A549 (cell line): ENCODE measurements at regions not wholly inside any gene's neighbourhood (a gene's known extent, or its start where the extent isn't known, plus 50 kb on each side); places are given as distances from the start of the nearest gene placed in this dataset.

Experiments used
- ATAC-seq, 2 experiments: fragments of 200-7000 bp in 1 of 2; fragments of >200 bp in 1 of 2; cut with Nextera tagmentation in 1 of 2; cut with Tn5 transposase in 1 of 2; 3 replicates each; pipeline versions ENCODE4 v1.8.0 to v1.9.1; 2018 to 2020; ENCODE audit warnings: mild to moderate bottlenecking in 1 of 2, moderate library complexity in 1 of 2
- CTCF ChIA-PET: fragments of 300-600 bp; sonication (Branson Sonifier 250); formaldehyde crosslinking; extraction: SDS; loops from one replicate; lab custom pipeline; 2021; ENCODE audit warnings: antibody characterized with exemption, inconsistent platforms; lab: Yijun Ruan, JAX
- POLR2A ChIA-PET: fragments of 350-600 bp; formaldehyde crosslinking; extraction: SDS; loops from one replicate; lab custom pipeline; 2021; ENCODE audit warnings: antibody characterized with exemption, inconsistent platforms; lab: Yijun Ruan, JAX
- DNase-seq, 2 experiments: peaks; one replicate each; pipeline versions ENCODE4 v3.0.0 to v3.0.0-alpha.2; 2011 to 2016; ENCODE audit warnings: low read depth in 1 of 2, low spot score in 1 of 2
- FAIRE-seq: peaks from 2 replicates; lab custom pipeline; 2011; peaks lifted over from hg19 to GRCh38; lab: Jason Lieb, UNC
- H3K27ac ChIP-seq, 2 experiments: fragments of >200 bp; sonication (Bioruptor Twin); formaldehyde crosslinking; 3 replicates each; pipeline ENCODE4 v1.5.1; 2016 to 2017
- H3K4me1 ChIP-seq: fragments of >200 bp; sonication (Bioruptor Twin); formaldehyde crosslinking; 3 replicates; pipeline ENCODE4 v1.6.1; 2016
- H3K4me2 ChIP-seq: fragments of >200 bp; sonication (Bioruptor Twin); formaldehyde crosslinking; 3 replicates; pipeline ENCODE4 v1.6.1; 2016
- H3K4me3 ChIP-seq: fragments of >200 bp; sonication (Bioruptor Twin); formaldehyde crosslinking; 3 replicates; pipeline ENCODE4 v1.5.1; 2016
- H3K9me3 ChIP-seq: fragments of >200 bp; sonication (Bioruptor Twin); formaldehyde crosslinking; 3 replicates; pipeline ENCODE4 v1.6.1; 2016
- BCL3 ChIP-seq: fragments of >200 bp; sonication (Bioruptor Twin); formaldehyde crosslinking; IDR thresholded peaks from 3 replicates; pipeline ENCODE4 v1.6.1; 2016
- BHLHE40 ChIP-seq: IDR thresholded peaks from 2 replicates; pipeline ENCODE4 v1.6.1; 2012; ENCODE audit warnings: low read depth, low read length, inconsistent platforms
- CBX2 ChIP-seq: fragments of 200-600 bp; sonication (generic); IDR thresholded peaks from 2 replicates; pipeline ENCODE4 v1.6.1; 2016; ENCODE audit warnings: low read depth, mild to moderate bottlenecking, borderline replicate concordance
- CBX8 ChIP-seq: fragments of 200-600 bp; sonication (generic); IDR thresholded peaks from 2 replicates; pipeline ENCODE4 v1.6.1; 2016
- CEBPB ChIP-seq, 2 experiments: fragments of >200 bp in 1 of 2; sonication (Bioruptor Twin) in 1 of 2; formaldehyde crosslinking in 1 of 2; IDR thresholded peaks; 2 replicates each; pipeline ENCODE4 v1.6.1; 2012 to 2016
- CHD4 ChIP-seq: fragments of 200-600 bp; sonication (generic); IDR thresholded peaks from 2 replicates; pipeline ENCODE4 v1.6.1; 2016; ENCODE audit warnings: antibody characterized with exemption, mild to moderate bottlenecking, borderline replicate concordance
- FOSB ChIP-seq: fragments of 250-450 bp; sonication (Bioruptor Pico); IDR thresholded peaks from 2 replicates; pipeline ENCODE4 v1.5.0; 2020; ENCODE audit warnings: mild to moderate bottlenecking, moderate library complexity
- FOSL2 ChIP-seq, 2 experiments: fragments of 450-650 bp in 1 of 2; fragments of >200 bp in 1 of 2; sonication (Bioruptor Twin) in 1 of 2; formaldehyde crosslinking; IDR thresholded peaks; 2 replicates each; pipeline versions ENCODE4 v1.5.0 to v1.6.1; 2016 to 2020; ENCODE audit warnings: mild to moderate bottlenecking in 1 of 2, moderate library complexity in 1 of 2
- GATA3 ChIP-seq: IDR thresholded peaks from 2 replicates; pipeline ENCODE4 v1.6.1; 2012; ENCODE audit warnings: borderline replicate concordance
- HDAC2 ChIP-seq: fragments of 200-600 bp; sonication (generic); IDR thresholded peaks from 2 replicates; pipeline ENCODE4 v1.6.1; 2016
- HES2 ChIP-seq: fragments of >200 bp; sonication (Bioruptor Twin); formaldehyde crosslinking; IDR thresholded peaks from 2 replicates; pipeline ENCODE4 v1.6.1; 2016
- HOXB13 ChIP-seq: fragments of 250-450 bp; sonication (Bioruptor Pico); IDR thresholded peaks from 2 replicates; pipeline ENCODE4 v1.5.0; 2020; ENCODE audit warnings: low read depth, mild to moderate bottlenecking, moderate library complexity
- JUN ChIP-seq, 2 experiments: fragments of >200 bp; sonication (Bioruptor Twin); formaldehyde crosslinking; IDR thresholded peaks; 2 replicates in 1 of 2; 3 replicates in 1 of 2; pipeline ENCODE4 v1.6.1; 2016 to 2017
- JUNB ChIP-seq: fragments of >200 bp; sonication (Bioruptor Twin); formaldehyde crosslinking; IDR thresholded peaks from 2 replicates; pipeline ENCODE4 v1.6.1; 2016
- KDM1A ChIP-seq: fragments of 200-600 bp; sonication (generic); IDR thresholded peaks from 2 replicates; pipeline ENCODE4 v1.6.1; 2016; ENCODE audit warnings: low read depth, mild to moderate bottlenecking
- KDM5A ChIP-seq: fragments of 200-600 bp; sonication (generic); IDR thresholded peaks from 2 replicates; pipeline ENCODE4 v1.6.1; 2016; ENCODE audit warnings: antibody characterized with exemption, mild to moderate bottlenecking
- MAFK ChIP-seq: fragments of 450-650 bp; IDR thresholded peaks from 2 replicates; pipeline ENCODE4 v1.6.1; 2014; ENCODE audit not compliant: partially characterized antibody
- MYC ChIP-seq: IDR thresholded peaks from 2 replicates; pipeline ENCODE4 v1.6.1; 2012; ENCODE audit warnings: mild to moderate bottlenecking, inconsistent platforms, low read length, improper control_type of control experiment, borderline replicate concordance
- NFE2L2 ChIP-seq: fragments of 150-350 bp; conservative IDR thresholded peaks from 2 replicates; pipeline ENCODE4 v1.6.1; 2014; ENCODE audit warnings: low read length
- PBX3 ChIP-seq: IDR thresholded peaks from 2 replicates; pipeline ENCODE4 v1.6.1; 2012
- POLR2AphosphoS2 ChIP-seq: conservative IDR thresholded peaks from 2 replicates; pipeline ENCODE4 v1.6.1; 2012; ENCODE audit warnings: low read length, improper control_type of control experiment, inconsistent platforms
- RCOR1 ChIP-seq: fragments of 150-350 bp; IDR thresholded peaks from 2 replicates; pipeline ENCODE4 v1.6.1; 2014; ENCODE audit warnings: antibody characterized with exemption, low read length, low read depth
- SMC3 ChIP-seq: fragments of >200 bp; sonication (Bioruptor Twin); formaldehyde crosslinking; IDR thresholded peaks from 3 replicates; pipeline ENCODE4 v1.6.1; 2018; ENCODE audit warnings: inconsistent platforms
- TP53 ChIP-seq: fragments of 250-450 bp; sonication (Bioruptor Pico); IDR thresholded peaks from 2 replicates; pipeline ENCODE4 v1.5.0; 2021; ENCODE audit warnings: mild to moderate bottlenecking, moderate library complexity
- USF2 ChIP-seq: fragments of 450-650 bp; IDR thresholded peaks from 2 replicates; pipeline ENCODE4 v1.6.1; 2014; ENCODE audit warnings: antibody characterized with exemption
- ZNF302 ChIP-seq: fragments of 250-450 bp; sonication (Bioruptor Pico); IDR thresholded peaks from 2 replicates; pipeline ENCODE4 v1.9.0; 2021; ENCODE audit warnings: inconsistent platforms, mild to moderate bottlenecking, moderate library complexity
- WGBS: methylation state at CpG from one replicate; pipeline ENCODE4 v1.1.6; 2017; ENCODE audit errors: missing lambda C conversion rate; 5-methylcytosine and 5-hydroxymethylcytosine counted together

GRCh38 chr7:94813917-94814316 lies 93.5 kb upstream of the PPP1R9A start (continued):
- TF ChIP-seq USF2, result no peak
- no peak for TF ChIP-seq KDM5A
- TF ChIP-seq ZNF302, result no peak
- no peak for TF ChIP-seq FOSL2 (IDR thresholded peaks at IDR 0.05)
- no peak for TF ChIP-seq FOSL2 (CRISPR knock-in tag; IDR thresholded peaks at IDR 0.05)
- TF ChIP-seq TP53 (CRISPR knock-in tag), result no peak
- no peak for TF ChIP-seq HOXB13 (CRISPR knock-in tag)
- TF ChIP-seq BHLHE40, result no peak
- TF ChIP-seq GATA3, result no peak
- no peak for TF ChIP-seq FOSB (CRISPR knock-in tag)
- TF ChIP-seq CBX2, result no peak

- TF ChIP-seq JUNB (0 out of 2 replicates have a peak, but pooled peaks have one; percentile 34), CEBPB (IDR thresholded peaks at IDR 0.05) (peak in 1 of 2 experiments; percentile 21; a peak in 1 of 4 replicates), FOSL2 (IDR thresholded peaks at IDR 0.05) (peak; percentile 35; the same call in 1 of the 2 replicates), FOSL2 (CRISPR knock-in tag; IDR thresholded peaks at IDR 0.05) (peak; percentile 62), SMC3 (no peak)
- DNase-seq (peak; percentile 1 to 63), ATAC-seq (peak; percentile 26 to 81; a peak in 3 of 6 replicates), FAIRE-seq (no peak)
- no peak overlapping the region for H3K4me3 ChIP-seq
- CTCF ChIA-PET, result no interaction called here
- H3K4me2 ChIP-seq, result peak overlapping the region; percentile 8; the same call in 2 of the 3 replicates
- H3K9me3 ChIP-seq, result peaks cover 4% of the 10 kb centered on the region; the same call in 1 of the 3 replicates
- POLR2A ChIA-PET, result no interaction called here
- peak overlapping the region; percentile 39 to 53; a peak in 4 of 6 replicates for H3K27ac ChIP-seq
- H3K4me1 ChIP-seq, result peaks cover 11% of the 10 kb centered on the region; the same call in 2 of the 3 replicates
These were observed 83.4 kb upstream of the PPP1R9A start for GRCh38 chr7:94823947-94824346.

GRCh38 chr7:94829987-94830386 lies 77.4 kb upstream of the PPP1R9A start:
- H3K27ac ChIP-seq, result no peak overlapping the region
- H3K4me1 ChIP-seq, result no peaks in the 10 kb centered on the region
- ChIA-PET CTCF (no interaction called here), POLR2A (no interaction called here)
- WGBS, result 87% methylated on average over 4 of the region's 4 CpGs
- no peak overlapping the region for H3K4me3 ChIP-seq
- no peaks in the 10 kb centered on the region for H3K9me3 ChIP-seq
- TF ChIP-seq MAFK, result peak; percentile 97
- TF ChIP-seq JUN (IDR thresholded peaks at IDR 0.05), result no peak
- no peak for FAIRE-seq
- no peak for ATAC-seq
- no peak overlapping the region for H3K4me2 ChIP-seq
- DNase-seq, result no peak

- Histone ChIP-seq H3K4me3 (no peak overlapping the region), H3K27ac (no peak overlapping the region), H3K9me3 (no peaks in the 10 kb centered on the region), H3K4me1 (no peaks in the 10 kb centered on the region), H3K4me2 (no peak overlapping the region)
- DNase-seq (no peak), ATAC-seq (no peak), FAIRE-seq (no peak)
- 77% methylated on average over 4 of the region's 4 CpGs for WGBS
- CTCF ChIA-PET, result interaction anchor here (0.9 kb wide), 1 partner anchor 9 kb away, joined by 4 read pairs; no protein-coding TSS in a partner anchor
- no peak for TF ChIP-seq HDAC2
- TF ChIP-seq KDM1A, result no peak
- no peak for TF ChIP-seq HOXB13 (CRISPR knock-in tag)
- TF ChIP-seq HES2, result no peak
- TF ChIP-seq MYC, result no peak
- no peak for TF ChIP-seq PBX3
- TF ChIP-seq JUNB, result no peak
- TF ChIP-seq BCL3, result no peak
- no peak for TF ChIP-seq CBX8
- no peak for TF ChIP-seq POLR2AphosphoS2
- no peak for TF ChIP-seq RCOR1
- no peak for TF ChIP-seq MAFK
- TF ChIP-seq SMC3, result no peak
- TF ChIP-seq CHD4, result no peak
- TF ChIP-seq CEBPB (IDR thresholded peaks at IDR 0.05), result no peak
- TF ChIP-seq NFE2L2, result no peak
- POLR2A ChIA-PET, result no interaction called here
These were observed 75.3 kb upstream of the PPP1R9A start for GRCh38 chr7:94832051-94832450.
